Left lung (tissue), 4 donors: ENCODE measurements at regions not wholly inside any gene's neighbourhood (a gene's known extent, or its start where the extent isn't known, plus 50 kb on each side); places are given as distances from the start of the nearest gene placed in this dataset.

ENCODE experiments used
- ATAC-seq: fragments of 200-7000 bp; cut with Tn5 transposase; one replicate; pipeline ENCODE4 v1.9.1; 2020; ENCODE audit warnings: moderate library complexity
- DNase-seq, 4 donors: peaks; one replicate each; pipeline ENCODE4 v3.0.0-alpha.2; 2013 to 2020
- H3K27ac ChIP-seq, 2 donors: fragments of 200-600 bp; sonication (generic) in 1 of 2; one replicate each; pipeline versions ENCODE4 v1.5.0 to v1.8.0; 2020 to 2021
- H3K27me3 ChIP-seq, 2 donors: fragments of 200-600 bp; sonication (generic) in 1 of 2; one replicate each; pipeline versions ENCODE4 v1.5.0 to v1.8.0; 2020 to 2021
- H3K36me3 ChIP-seq, 2 donors: fragments of 200-600 bp; sonication (generic) in 1 of 2; one replicate each; pipeline versions ENCODE4 v1.5.0 to v1.8.0; 2020 to 2021
- H3K4me1 ChIP-seq, 2 donors: fragments of 200-600 bp; one replicate each; pipeline ENCODE4 v1.8.0; 2021
- H3K4me3 ChIP-seq, 2 donors: fragments of 200-600 bp; sonication (generic) in 1 of 2; one replicate each; pipeline versions ENCODE4 v1.5.0 to v1.8.0; 2020 to 2021; ENCODE audit warnings: mild to moderate bottlenecking in 1 of 2
- H3K9me3 ChIP-seq, 2 donors: fragments of 200-600 bp; sonication (generic) in 1 of 2; one replicate each; pipeline versions ENCODE4 v1.5.0 to v1.8.0; 2020 to 2021
- CTCF ChIP-seq, 2 donors: fragments of 200-600 bp; sonication (generic) in 1 of 2; IDR thresholded peaks; one replicate each; pipeline versions ENCODE4 v1.5.0 to v1.8.0; 2021; ENCODE audit warnings: antibody characterized with exemption in 2 of 2
- intact Hi-C, 2 donors: fragments of 100-400 bp; cut with DNase I; formaldehyde crosslinking; loops; one replicate each; pipeline versions ENCODE4 v1.11.2 to v1.14.2; 2022
- donor health status: DM: no; HTN: yes; CAD: no.
- donor health status: DM: no; HTN: no; CAD: no.

- Histone ChIP-seq H3K4me3 (no peak overlapping the region), H3K27ac (no peak overlapping the region), H3K36me3 (no peaks in the 10 kb centered on the region), H3K9me3 (peaks cover 0 to 5% of the 10 kb centered on the region in 2 donors), H3K4me1 (no peaks in the 10 kb centered on the region), H3K27me3 (no peaks in the 10 kb centered on the region)
- DNase-seq (no peak), ATAC-seq (no peak)
- no peak for TF ChIP-seq CTCF (IDR thresholded peaks at IDR 0.05)
- intact Hi-C loops = no loop called here
These were observed 87.6 kb upstream of the VCX3B start for GRCh38 chrX:8377041-8377440.

GRCh38 chrX:8390771-8391170 is 73.9 kb upstream of the VCX3B start:
- Histone ChIP-seq H3K36me3 (no peaks in the 10 kb centered on the region), H3K9me3 (no peaks in the 10 kb centered on the region), H3K4me1 (no peaks in the 10 kb centered on the region), H3K27ac (no peak overlapping the region), H3K27me3 (no peaks in the 10 kb centered on the region), H3K4me3 (no peak overlapping the region)
- no peak for DNase-seq
- ATAC-seq = no peak
- no peak for TF ChIP-seq CTCF (IDR thresholded peaks at IDR 0.05)
- intact Hi-C loops = no loop called here

- Histone ChIP-seq H3K27me3 (no peaks in the 10 kb centered on the region), H3K36me3 (no peaks in the 10 kb centered on the region), H3K4me3 (no peak overlapping the region), H3K9me3 (peaks cover 0 to 2% of the 10 kb centered on the region in 2 donors), H3K4me1 (no peaks in the 10 kb centered on the region), H3K27ac (peak overlapping the region in 1 of 2 donors; percentile 30)
- intact Hi-C loops = no loop called here
- ATAC-seq (no peak), DNase-seq (no peak)
- TF ChIP-seq CTCF (IDR thresholded peaks at IDR 0.05) = no peak
These were observed 60.6 kb upstream of the VCX3B start for GRCh38 chrX:8403988-8404387.

GRCh38 chrX:8404471-8404870 is 60.2 kb upstream of the VCX3B start:
- no peak for TF ChIP-seq CTCF (IDR thresholded peaks at IDR 0.05)
- Histone ChIP-seq H3K27ac (peak overlapping the region in 1 of 2 donors; percentile 30), H3K4me1 (no peaks in the 10 kb centered on the region), H3K27me3 (no peaks in the 10 kb centered on the region), H3K9me3 (peaks cover 0 to 2% of the 10 kb centered on the region in 2 donors), H3K36me3 (no peaks in the 10 kb centered on the region), H3K4me3 (no peak overlapping the region)
- DNase-seq = no peak
- peak; percentile 88 for ATAC-seq
- intact Hi-C loops = no loop called here

- no peaks in the 10 kb centered on the region for H3K4me1 ChIP-seq
- H3K9me3 ChIP-seq = peaks cover 0 to 2% of the 10 kb centered on the region in 2 donors
- H3K27me3 ChIP-seq = no peaks in the 10 kb centered on the region
- no peak for TF ChIP-seq CTCF (IDR thresholded peaks at IDR 0.05)
- intact Hi-C loops = no loop called here
- H3K4me3 ChIP-seq = no peak overlapping the region
- ATAC-seq (peak; percentile 74), DNase-seq (no peak)
- H3K27ac ChIP-seq = peak overlapping the region in 1 of 2 donors; percentile 30
- H3K36me3 ChIP-seq = no peaks in the 10 kb centered on the region
These were observed 59.7 kb upstream of the VCX3B start for GRCh38 chrX:8404926-8405325.
